ENCODE measurements at regions not wholly inside any gene's neighbourhood (a gene's known extent, or its start where the extent isn't known, plus 50 kb on each side); places are given as distances from the start of the nearest gene placed in this dataset.

DNA sequence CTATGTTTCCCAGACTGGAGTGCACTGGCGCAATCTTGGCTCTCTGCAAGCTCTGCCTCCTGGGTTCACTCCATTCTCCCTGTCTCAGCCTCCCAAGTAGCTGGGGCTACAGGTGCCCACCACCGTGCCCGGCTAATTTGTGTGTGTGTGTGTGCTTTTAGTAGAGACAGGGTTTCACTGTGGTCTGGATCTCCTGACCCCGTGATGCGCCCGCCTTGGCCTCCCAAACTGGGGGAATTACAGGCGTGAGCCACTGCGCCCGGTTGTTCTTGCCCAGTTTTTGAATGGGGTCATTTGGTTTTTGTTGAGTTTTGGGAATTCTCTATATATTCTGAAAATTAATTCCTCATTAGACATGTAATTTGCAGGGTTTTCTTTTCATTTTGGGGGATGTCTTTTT is 238.4 kb upstream of the PRR20A start:
- WGBS, 4 donors: 89 to 93% (median 91%) methylated on average over 9 of the region's 9 CpGs
- Histone ChIP-seq H3K27ac (no peak overlapping the region), H3K27me3 (no peaks in the 10 kb centered on the region), H3K36me3 (replicated peaks in 1 of 2) (no peaks in the 10 kb centered on the region), H3K4me3 (no peak overlapping the region), H3K9me3 (replicated peaks in 1 of 3) (peaks cover 0 to 5% (median 0%) of the 10 kb centered on the region in 3 donors), H3K4me1 (replicated peaks in 1 of 2) (no peaks in the 10 kb centered on the region)
- intact Hi-C loops (cut with DNase I): no loop called here
- no peak for DNase-seq
- TF ChIP-seq, protein P1, sequence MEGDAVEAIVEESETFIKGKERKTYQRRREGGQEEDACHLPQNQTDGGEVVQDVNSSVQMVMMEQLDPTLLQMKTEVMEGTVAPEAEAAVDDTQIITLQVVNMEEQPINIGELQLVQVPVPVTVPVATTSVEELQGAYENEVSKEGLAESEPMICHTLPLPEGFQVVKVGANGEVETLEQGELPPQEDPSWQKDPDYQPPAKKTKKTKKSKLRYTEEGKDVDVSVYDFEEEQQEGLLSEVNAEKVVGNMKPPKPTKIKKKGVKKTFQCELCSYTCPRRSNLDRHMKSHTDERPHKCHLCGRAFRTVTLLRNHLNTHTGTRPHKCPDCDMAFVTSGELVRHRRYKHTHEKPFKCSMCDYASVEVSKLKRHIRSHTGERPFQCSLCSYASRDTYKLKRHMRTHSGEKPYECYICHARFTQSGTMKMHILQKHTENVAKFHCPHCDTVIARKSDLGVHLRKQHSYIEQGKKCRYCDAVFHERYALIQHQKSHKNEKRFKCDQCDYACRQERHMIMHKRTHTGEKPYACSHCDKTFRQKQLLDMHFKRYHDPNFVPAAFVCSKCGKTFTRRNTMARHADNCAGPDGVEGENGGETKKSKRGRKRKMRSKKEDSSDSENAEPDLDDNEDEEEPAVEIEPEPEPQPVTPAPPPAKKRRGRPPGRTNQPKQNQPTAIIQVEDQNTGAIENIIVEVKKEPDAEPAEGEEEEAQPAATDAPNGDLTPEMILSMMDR (IDR thresholded peaks at IDR 0.05): no peak
- no peak for TF ChIP-seq POLR2A (IDR thresholded peaks at IDR 0.05)

DNA sequence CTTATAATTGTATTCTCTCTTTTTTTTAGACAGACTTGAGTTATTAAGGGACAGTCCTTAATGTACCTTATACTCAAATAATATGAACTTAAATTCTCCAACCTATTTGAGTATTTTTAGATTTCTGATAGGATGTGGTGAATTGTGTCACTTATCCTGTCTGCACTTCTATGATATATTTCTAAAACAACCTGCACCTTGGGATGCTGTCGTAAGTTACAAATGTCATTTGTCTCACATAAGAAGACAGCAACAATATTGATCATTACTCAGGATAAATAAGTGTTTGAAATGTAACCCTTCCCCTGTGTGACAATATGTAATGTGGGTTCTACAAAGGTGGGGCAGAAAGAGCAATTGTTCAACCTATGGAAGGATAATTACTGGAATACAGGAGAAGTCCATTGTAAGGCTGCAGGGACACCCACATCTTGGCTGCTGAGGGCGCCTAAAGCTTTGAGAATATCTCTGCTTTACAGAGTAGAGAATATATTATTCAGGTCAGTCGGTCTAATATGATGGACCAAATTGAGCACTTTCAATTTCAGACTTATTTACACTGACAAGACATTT is 236.9 kb upstream of the PRR20A start:
- Histone ChIP-seq H3K27ac (no peak overlapping the region), H3K4me3 (no peak overlapping the region), H3K4me1 (replicated peaks in 1 of 2) (no peaks in the 10 kb centered on the region), H3K9me3 (replicated peaks in 1 of 3) (peaks cover 0 to 5% (median 0%) of the 10 kb centered on the region in 3 donors), H3K27me3 (no peaks in the 10 kb centered on the region), H3K36me3 (replicated peaks in 1 of 2) (no peaks in the 10 kb centered on the region)
- TF ChIP-seq POLR2A (IDR thresholded peaks at IDR 0.05): no peak
- TF ChIP-seq, protein P1 (IDR thresholded peaks at IDR 0.05): no peak
- WGBS, 4 donors: 62 to 73% (median 70%) methylated on average over 3 of the region's 3 CpGs
- intact Hi-C loops (cut with DNase I): no loop called here
- no peak for DNase-seq

DNA sequence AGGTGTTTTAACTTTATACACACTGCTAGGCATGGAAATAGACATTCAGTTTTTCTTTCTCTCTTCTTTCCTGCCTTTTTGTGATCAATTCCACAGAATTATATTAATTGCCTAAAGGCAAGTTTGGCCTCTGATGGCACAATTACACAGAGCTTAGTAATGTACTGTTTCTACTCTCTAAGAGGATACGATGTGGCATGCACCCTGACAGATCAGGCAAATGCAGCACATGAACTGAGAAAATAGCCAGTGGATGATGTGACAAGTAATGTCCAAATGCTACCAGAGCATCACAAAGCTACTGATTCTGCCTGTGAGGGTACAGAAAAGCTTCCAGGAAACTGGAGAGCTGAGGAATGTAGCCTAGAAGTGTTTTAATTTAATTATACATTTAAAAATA is 233.8 kb upstream of the PRR20A start:
- 65 to 81% (median 65%) methylated on average over 1 of the region's 1 CpG for WGBS, 4 donors
- Histone ChIP-seq H3K4me1 (replicated peaks in 1 of 2) (no peaks in the 10 kb centered on the region), H3K9me3 (replicated peaks in 1 of 3) (peaks cover 0 to 5% (median 0%) of the 10 kb centered on the region in 3 donors), H3K4me3 (no peak overlapping the region), H3K27me3 (no peaks in the 10 kb centered on the region), H3K27ac (no peak overlapping the region), H3K36me3 (replicated peaks in 1 of 2) (no peaks in the 10 kb centered on the region)
- no peak for TF ChIP-seq POLR2A (IDR thresholded peaks at IDR 0.05)
- TF ChIP-seq, protein P1 (IDR thresholded peaks at IDR 0.05): no peak
- DNase-seq: no peak
- intact Hi-C loops (cut with DNase I): no loop called here

DNA sequence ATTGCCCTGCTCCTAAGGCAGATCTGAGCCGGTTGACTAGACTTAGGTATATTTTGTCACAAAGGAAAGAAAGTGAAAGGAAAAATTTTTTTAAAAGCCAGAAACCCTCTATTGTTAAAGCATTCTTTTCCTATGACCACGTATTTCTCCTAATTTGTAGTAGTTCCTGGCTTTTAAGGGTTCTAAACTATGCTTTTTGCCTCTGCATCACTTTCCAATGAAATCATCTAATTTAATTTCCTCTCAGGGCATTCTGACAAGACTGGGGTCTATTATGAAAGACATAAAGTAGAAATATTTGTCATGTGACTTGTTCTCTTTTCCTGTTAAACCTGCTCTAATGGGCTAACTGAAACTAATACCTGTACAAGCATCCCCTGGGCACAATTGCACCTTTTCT is 233.0 kb upstream of the PRR20A start:
- Histone ChIP-seq H3K27me3 (no peaks in the 10 kb centered on the region), H3K36me3 (replicated peaks in 1 of 2) (no peaks in the 10 kb centered on the region), H3K9me3 (replicated peaks in 1 of 3) (peaks cover 0 to 5% (median 0%) of the 10 kb centered on the region in 3 donors), H3K4me3 (no peak overlapping the region), H3K27ac (no peak overlapping the region), H3K4me1 (replicated peaks in 1 of 2) (no peaks in the 10 kb centered on the region)
- intact Hi-C loops (cut with DNase I): no loop called here
- no peak for TF ChIP-seq POLR2A (IDR thresholded peaks at IDR 0.05)
- TF ChIP-seq, protein P1 (IDR thresholded peaks at IDR 0.05): no peak
- WGBS, 4 donors: 60 to 65% (median 61%) methylated on average over 2 of the region's 2 CpGs
- DNase-seq: no peak
